SK-N-SH (cell line): ENCODE measurements at regions not wholly inside any gene's neighbourhood (a gene's known extent, or its start where the extent isn't known, plus 50 kb on each side); places are given as distances from the start of the nearest gene placed in this dataset.

Source experiments
- CTCF ChIA-PET: fragments of 300-600, 350-600 bp; formaldehyde crosslinking; extraction: SDS; loops from one replicate; lab custom pipeline; 2021; lab: Yijun Ruan, JAX
- POLR2A ChIA-PET: fragments of 350-600 bp; sonication (Branson Sonifier 250); formaldehyde crosslinking; extraction: SDS; loops from one replicate; lab custom pipeline; 2020; ENCODE audit warnings: antibody characterized with exemption, inconsistent platforms; lab: Yijun Ruan, JAX
- DNase-seq: peaks from one replicate; pipeline ENCODE4 v3.0.0; 2012
- H2AFZ ChIP-seq: fragments of 200-600 bp; sonication (generic); 2 replicates; pipeline ENCODE4 v1.8.1; 2016; ENCODE audit warnings: antibody characterized with exemption, mild to moderate bottlenecking, low read depth
- H3F3A ChIP-seq: fragments of 200-600 bp; sonication (generic); replicated peaks from 2 replicates; pipeline ENCODE3; 2016; ENCODE audit warnings: antibody characterized with exemption, mild to moderate bottlenecking; ENCODE audit not compliant: insufficient read depth
- H3K27ac ChIP-seq, 2 experiments: fragments of 200-500 bp in 1 of 2; fragments of 200-600 bp in 1 of 2; sonication (Bioruptor generic) in 1 of 2; sonication (generic), shearing (Covaris generic) in 1 of 2; 2 replicates each; pipeline versions ENCODE4 v1.5.1 to v1.6.1; 2014 to 2016; ENCODE audit warnings: low read depth in 2 of 2, inconsistent platforms in 1 of 2, low read length in 1 of 2, mild to moderate bottlenecking in 1 of 2, mixed read lengths in 1 of 2
- H3K27me3 ChIP-seq: fragments of 200-600 bp; sonication (generic), shearing (Covaris generic); 2 replicates; pipeline ENCODE4 v1.6.1; 2016; ENCODE audit warnings: mixed run types; ENCODE audit not compliant: insufficient read depth
- H3K36me3 ChIP-seq, 2 experiments: fragments of 200-500 bp in 1 of 2; fragments of 200-600 bp in 1 of 2; sonication (Bioruptor generic) in 1 of 2; sonication (generic) in 1 of 2; replicated peaks in 1 of 2; 2 replicates each; pipeline versions ENCODE3 to v1.5.1; 2014 to 2016; ENCODE audit warnings: low read length in 1 of 2, mild to moderate bottlenecking in 1 of 2; ENCODE audit not compliant: insufficient read depth in 2 of 2, control insufficient read depth in 1 of 2
- H3K4me1 ChIP-seq, 2 experiments: fragments of 200-500 bp in 1 of 2; fragments of 200-600 bp in 1 of 2; sonication (Bioruptor generic) in 1 of 2; sonication (generic), shearing (Covaris generic) in 1 of 2; 2 replicates each; pipeline versions ENCODE4 v1.5.1 to v1.6.1; 2014 to 2016; ENCODE audit warnings: low read depth in 1 of 2, low read length in 1 of 2, mixed run types in 1 of 2; ENCODE audit not compliant: insufficient read depth in 2 of 2, control insufficient read depth in 1 of 2
- H3K4me2 ChIP-seq: fragments of 200-600 bp; sonication (generic), shearing (Covaris generic); 2 replicates; pipeline ENCODE4 v1.6.1; 2017; ENCODE audit warnings: mixed run types
- H3K4me3 ChIP-seq, 2 experiments: fragments of 200-500 bp in 1 of 2; fragments of 200-600 bp in 1 of 2; sonication (Bioruptor generic) in 1 of 2; sonication (generic), shearing (Covaris generic) in 1 of 2; 2 replicates each; pipeline versions ENCODE4 v1.5.1 to v1.8.1; 2014 to 2016; ENCODE audit warnings: low read depth in 2 of 2, inconsistent platforms in 1 of 2, low read length in 1 of 2, mild to moderate bottlenecking in 1 of 2, mixed read lengths in 1 of 2, moderate library complexity in 1 of 2
- H3K79me2 ChIP-seq: fragments of 200-600 bp; sonication (generic); 2 replicates; pipeline ENCODE4 v1.8.1; 2017; ENCODE audit warnings: mild to moderate bottlenecking; ENCODE audit not compliant: insufficient read depth
- H3K9ac ChIP-seq: fragments of 200-600 bp; sonication (generic); 2 replicates; pipeline ENCODE4 v1.6.1; 2017; ENCODE audit warnings: mixed run types
- H3K9me2 ChIP-seq: fragments of 200-600 bp; sonication (generic); 2 replicates; pipeline ENCODE4 v1.6.1; 2017; ENCODE audit warnings: mixed run types
- H3K9me3 ChIP-seq: fragments of 200-600 bp; sonication (generic); 2 replicates; pipeline ENCODE4 v1.6.1; 2017; ENCODE audit warnings: mixed run types, mild to moderate bottlenecking, moderate library complexity
- H4K20me1 ChIP-seq: fragments of 200-600 bp; sonication (generic); 2 replicates; pipeline ENCODE4 v1.6.1; 2017; ENCODE audit warnings: mild to moderate bottlenecking, mixed run types; ENCODE audit not compliant: insufficient read depth
- CHD2 ChIP-seq: fragments of 150-350 bp; IDR thresholded peaks from 2 replicates; pipeline ENCODE4 v1.6.1; 2018; ENCODE audit warnings: low read length; ENCODE audit not compliant: partially characterized antibody
- ELF1 ChIP-seq: IDR thresholded peaks from 2 replicates; pipeline ENCODE4 v1.4.0; 2012
- EP300 ChIP-seq, 2 experiments: IDR thresholded peaks; 2 replicates each; pipeline versions ENCODE4 v1.4.0 to v1.6.1; 2012; ENCODE audit warnings: borderline replicate concordance in 1 of 2, low read depth in 1 of 2, low read length in 1 of 2
- EZH2phosphoT487 ChIP-seq: fragments of 200-600 bp; sonication (generic); IDR thresholded peaks from 2 replicates; pipeline ENCODE4 v1.6.1; 2017; ENCODE audit warnings: low read depth, mixed run types, mild to moderate bottlenecking, antibody characterized with exemption, moderate library complexity, borderline replicate concordance
- FOSL2 ChIP-seq: IDR thresholded peaks from 2 replicates; pipeline ENCODE4 v1.4.0; 2012; ENCODE audit warnings: low read depth, mild to moderate bottlenecking, moderate library complexity, borderline replicate concordance
- FOXM1 ChIP-seq: IDR thresholded peaks from 2 replicates; pipeline ENCODE4 v1.4.0; 2012; ENCODE audit warnings: low read depth, mild to moderate bottlenecking
- GABPA ChIP-seq: IDR thresholded peaks from 2 replicates; pipeline ENCODE4 v1.4.0; 2012; ENCODE audit warnings: low read depth, mild to moderate bottlenecking
- JUND ChIP-seq: IDR thresholded peaks from 2 replicates; pipeline ENCODE4 v1.4.0; 2012
- MAX ChIP-seq: IDR thresholded peaks from 2 replicates; pipeline ENCODE4 v1.4.0; 2012; ENCODE audit warnings: low read depth
- MEF2A ChIP-seq: IDR thresholded peaks from 2 replicates; pipeline ENCODE4 v1.4.0; 2012; ENCODE audit warnings: low read depth, borderline replicate concordance
- MXI1 ChIP-seq: IDR thresholded peaks from 2 replicates; pipeline ENCODE4 v1.6.1; 2012; ENCODE audit warnings: mild to moderate bottlenecking, low read depth, low read length, improper control_type of control experiment
- NFIC ChIP-seq: IDR thresholded peaks from 2 replicates; pipeline ENCODE4 v1.4.0; 2012; ENCODE audit warnings: borderline replicate concordance
- NRF1 ChIP-seq: IDR thresholded peaks from 2 replicates; pipeline ENCODE4 v1.6.1; 2012; ENCODE audit warnings: low read depth, mild to moderate bottlenecking, low read length
- RFX5 ChIP-seq: IDR thresholded peaks from 2 replicates; pipeline ENCODE4 v1.6.1; 2012; ENCODE audit warnings: mild to moderate bottlenecking, improper control_type of control experiment, low read length
- SIN3A ChIP-seq: IDR thresholded peaks from 2 replicates; pipeline ENCODE4 v1.6.1; 2012; ENCODE audit warnings: low read depth, mild to moderate bottlenecking, low read length, moderate library complexity, borderline replicate concordance
- SMC3 ChIP-seq: IDR thresholded peaks from 2 replicates; pipeline ENCODE4 v1.6.1; 2012; ENCODE audit warnings: low read depth, low read length, improper control_type of control experiment
- TAF1 ChIP-seq: IDR thresholded peaks from 2 replicates; pipeline ENCODE4 v1.6.1; 2012; ENCODE audit warnings: low read depth, mild to moderate bottlenecking, low read length, moderate library complexity, borderline replicate concordance
- TCF12 ChIP-seq: IDR thresholded peaks from 2 replicates; pipeline ENCODE4 v1.4.0; 2012
- TEAD4 ChIP-seq: IDR thresholded peaks from 2 replicates; pipeline ENCODE4 v1.4.0; 2012; ENCODE audit warnings: mild to moderate bottlenecking, borderline replicate concordance; ENCODE audit not compliant: insufficient read depth
- WGBS: methylation state at CpG from one replicate; pipeline ENCODE4 v1.1.6; 2017; ENCODE audit warnings: low lambda C conversion rate; 5-methylcytosine and 5-hydroxymethylcytosine counted together
- TF ChIP-seq, protein P1 (sequence below): fragments of 200-600 bp; sonication (generic); IDR thresholded peaks from 2 replicates; pipeline ENCODE4 v1.6.1; 2017; ENCODE audit warnings: antibody characterized with exemption, mild to moderate bottlenecking, moderate library complexity

- Histone ChIP-seq H3K36me3 (no peaks in the 10 kb centered on the region), H3K4me2 (no peak overlapping the region), H3K9me3 (no peaks in the 10 kb centered on the region), H3K4me3 (no peak overlapping the region), H3K27ac (no peak overlapping the region), H3K9me2 (no peaks in the 10 kb centered on the region), H3F3A (no peaks in the 10 kb centered on the region), H3K27me3 (no peaks in the 10 kb centered on the region; the same call in 1 of the 2 replicates), H3K79me2 (no peaks in the 10 kb centered on the region), H3K9ac (no peak overlapping the region), H2AFZ (no peak overlapping the region), H4K20me1 (no peaks in the 10 kb centered on the region), H3K4me1 (no peaks in the 10 kb centered on the region; a peak in 1 of 4 replicates)
- no peak for TF ChIP-seq MXI1
- no peak for TF ChIP-seq SMC3
- TF ChIP-seq NRF1 = no peak
- TF ChIP-seq FOSL2 = no peak
- no peak for TF ChIP-seq CHD2
- no peak for TF ChIP-seq SIN3A
- TF ChIP-seq, protein P1, sequence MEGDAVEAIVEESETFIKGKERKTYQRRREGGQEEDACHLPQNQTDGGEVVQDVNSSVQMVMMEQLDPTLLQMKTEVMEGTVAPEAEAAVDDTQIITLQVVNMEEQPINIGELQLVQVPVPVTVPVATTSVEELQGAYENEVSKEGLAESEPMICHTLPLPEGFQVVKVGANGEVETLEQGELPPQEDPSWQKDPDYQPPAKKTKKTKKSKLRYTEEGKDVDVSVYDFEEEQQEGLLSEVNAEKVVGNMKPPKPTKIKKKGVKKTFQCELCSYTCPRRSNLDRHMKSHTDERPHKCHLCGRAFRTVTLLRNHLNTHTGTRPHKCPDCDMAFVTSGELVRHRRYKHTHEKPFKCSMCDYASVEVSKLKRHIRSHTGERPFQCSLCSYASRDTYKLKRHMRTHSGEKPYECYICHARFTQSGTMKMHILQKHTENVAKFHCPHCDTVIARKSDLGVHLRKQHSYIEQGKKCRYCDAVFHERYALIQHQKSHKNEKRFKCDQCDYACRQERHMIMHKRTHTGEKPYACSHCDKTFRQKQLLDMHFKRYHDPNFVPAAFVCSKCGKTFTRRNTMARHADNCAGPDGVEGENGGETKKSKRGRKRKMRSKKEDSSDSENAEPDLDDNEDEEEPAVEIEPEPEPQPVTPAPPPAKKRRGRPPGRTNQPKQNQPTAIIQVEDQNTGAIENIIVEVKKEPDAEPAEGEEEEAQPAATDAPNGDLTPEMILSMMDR = no peak
- TF ChIP-seq TCF12 = no peak
- TF ChIP-seq TAF1 = no peak
- TF ChIP-seq EP300 (IDR thresholded peaks at IDR 0.05; ENCODE audit: borderline replicate concordance in 1 of 2, low read depth in 1 of 2, low read length in 1 of 2) = no peak
- no peak for TF ChIP-seq GABPA
- TF ChIP-seq EZH2phosphoT487 = no peak
- TF ChIP-seq NFIC = no peak
- no peak for TF ChIP-seq TEAD4
- 13% methylated on average over 6 of the region's 6 CpGs for WGBS
- ChIA-PET CTCF (no interaction called here), POLR2A (no interaction called here)
- DNase-seq = no peak
Observed at GRCh38 chr18:77895250-77895649, 645.6 kb downstream of the GALR1 start.

GRCh38 chr18:77896586-77897252 is 647.1 kb downstream of the GALR1 start:
- 7% methylated on average over 10 of the region's 12 CpGs for WGBS
- Histone ChIP-seq H3K4me2 (no peak overlapping the region), H3K4me1 (no peaks in the 10 kb centered on the region; a peak in 1 of 4 replicates), H3K36me3 (no peaks in the 10 kb centered on the region), H3K27me3 (no peaks in the 10 kb centered on the region; the same call in 1 of the 2 replicates), H3F3A (no peaks in the 10 kb centered on the region), H3K9me3 (no peaks in the 10 kb centered on the region), H2AFZ (no peak overlapping the region), H3K9ac (no peak overlapping the region), H3K79me2 (no peaks in the 10 kb centered on the region), H3K9me2 (no peaks in the 10 kb centered on the region), H4K20me1 (no peaks in the 10 kb centered on the region), H3K4me3 (no peak overlapping the region), H3K27ac (no peak overlapping the region)
- no peak for DNase-seq
- TF ChIP-seq ELF1 (no peak), RFX5 (no peak), SMC3 (no peak), FOXM1 (no peak), NRF1 (no peak), MXI1 (no peak), JUND (no peak), NFIC (no peak), MEF2A (no peak), MAX (no peak)
- ChIA-PET POLR2A (no interaction called here), CTCF (interaction anchor here (4.1 kb wide), 1 partner anchor 19 kb away, joined by 26 read pairs; no protein-coding TSS in a partner anchor)
